SK-N-SH treated with all-trans-retinoic acid at 6 μM for 48 hours (cell line): ENCODE measurements at regions not wholly inside any gene's neighbourhood (a gene's known extent, or its start where the extent isn't known, plus 50 kb on each side); places are given as distances from the start of the nearest gene placed in this dataset.

ENCODE experiments used
- ATAC-seq: fragments of 200-7000 bp; cut with Tn5 transposase; 3 replicates; pipeline ENCODE4 v1.9.1; 2020; ENCODE audit warnings: mild to moderate bottlenecking, moderate library complexity
- ARNTL ChIP-seq: fragments of 450-650 bp; formaldehyde crosslinking; IDR thresholded peaks from 2 replicates; pipeline ENCODE4 v1.5.0; 2020; ENCODE audit warnings: low read depth, mild to moderate bottlenecking, moderate library complexity, borderline replicate concordance
- CREB5 ChIP-seq: fragments of 250-450 bp; sonication (Bioruptor Pico); IDR thresholded peaks from 2 replicates; pipeline ENCODE4 v1.5.1; 2020; ENCODE audit warnings: low read depth, mild to moderate bottlenecking, moderate library complexity
- CSDC2 ChIP-seq: fragments of 250-450 bp; sonication (Bioruptor Pico); IDR thresholded peaks from 2 replicates; pipeline ENCODE4 v1.5.0; 2020; ENCODE audit warnings: mild to moderate bottlenecking, moderate library complexity
- CSRNP3 ChIP-seq: fragments of 250-450 bp; sonication (Bioruptor Pico); IDR thresholded peaks from 2 replicates; pipeline ENCODE4 v1.5.1; 2021; ENCODE audit warnings: mild to moderate bottlenecking, moderate library complexity
- ESRRG ChIP-seq: fragments of 250-450 bp; sonication (Bioruptor Pico); IDR thresholded peaks from 2 replicates; pipeline ENCODE4 v1.6.1; 2021; ENCODE audit warnings: mild to moderate bottlenecking
- ISL1 ChIP-seq: fragments of 250-450 bp; sonication (Bioruptor Pico); IDR thresholded peaks from 2 replicates; pipeline ENCODE4 v2.1.2; 2022; ENCODE audit warnings: mild to moderate bottlenecking, moderate library complexity
- PATZ1 ChIP-seq: fragments of 250-450 bp; sonication (Bioruptor Pico); IDR thresholded peaks from 2 replicates; pipeline ENCODE4 v1.8.0; 2020; ENCODE audit warnings: mild to moderate bottlenecking, moderate library complexity, borderline replicate concordance
- POU6F1 ChIP-seq: fragments of 250-450 bp; sonication (Bioruptor Pico); IDR thresholded peaks from 2 replicates; pipeline ENCODE4 v1.8.0; 2021; ENCODE audit warnings: low read depth, mild to moderate bottlenecking, moderate library complexity, borderline replicate concordance
- PPARA ChIP-seq: fragments of 250-450 bp; sonication (Bioruptor Pico); IDR thresholded peaks from 2 replicates; pipeline ENCODE4 v1.5.0; 2020; ENCODE audit warnings: mild to moderate bottlenecking, borderline replicate concordance
- RARB ChIP-seq: fragments of 250-450 bp; sonication (Bioruptor Pico); IDR thresholded peaks from 2 replicates; pipeline ENCODE4 v1.8.0; 2021; ENCODE audit warnings: mild to moderate bottlenecking, moderate library complexity
- SNAI2 ChIP-seq: fragments of 250-450 bp; sonication (Bioruptor Pico); IDR thresholded peaks from 2 replicates; pipeline ENCODE4 v1.5.0; 2020; ENCODE audit warnings: mild to moderate bottlenecking, moderate library complexity
- TCF4 ChIP-seq: fragments of 250-450 bp; sonication (Bioruptor Pico); IDR thresholded peaks from 2 replicates; pipeline ENCODE4 v1.8.0; 2021; ENCODE audit warnings: mild to moderate bottlenecking, moderate library complexity, borderline replicate concordance
- TOX ChIP-seq: fragments of 250-450 bp; sonication (Bioruptor Pico); IDR thresholded peaks from 2 replicates; pipeline ENCODE4 v1.8.0; 2021; ENCODE audit warnings: mild to moderate bottlenecking, moderate library complexity, borderline replicate concordance
- TSHZ2 ChIP-seq: fragments of 250-450 bp; sonication (Bioruptor Pico); IDR thresholded peaks from 2 replicates; pipeline ENCODE4 v1.5.0; 2020; ENCODE audit warnings: mild to moderate bottlenecking, moderate library complexity
- ZC3H10 ChIP-seq: fragments of 250-450 bp; sonication (Bioruptor Pico); IDR thresholded peaks from 2 replicates; pipeline ENCODE4 v1.5.1; 2021; ENCODE audit warnings: mild to moderate bottlenecking, moderate library complexity
- ZFP3 ChIP-seq: fragments of 250-450 bp; sonication (Bioruptor Pico); IDR thresholded peaks from 2 replicates; pipeline ENCODE4 v1.5.0; 2020; ENCODE audit warnings: mild to moderate bottlenecking, moderate library complexity
- ZFP30 ChIP-seq: fragments of 450-650 bp; formaldehyde crosslinking; IDR thresholded peaks from 2 replicates; pipeline ENCODE4 v1.5.0; 2022; ENCODE audit warnings: mild to moderate bottlenecking, moderate library complexity
- ZNF565 ChIP-seq: fragments of 450-650 bp; formaldehyde crosslinking; conservative IDR thresholded peaks from 2 replicates; pipeline ENCODE4 v1.5.0; 2020; ENCODE audit warnings: low read depth, mild to moderate bottlenecking, moderate library complexity
- ZNF70 ChIP-seq: fragments of 450-650 bp; formaldehyde crosslinking; IDR thresholded peaks from 2 replicates; pipeline ENCODE4 v1.5.0; 2020; ENCODE audit warnings: mild to moderate bottlenecking, moderate library complexity
- ZNF8 ChIP-seq: fragments of 450-650 bp; formaldehyde crosslinking; IDR thresholded peaks from 2 replicates; pipeline ENCODE4 v1.5.0; 2020; ENCODE audit warnings: mild to moderate bottlenecking, moderate library complexity

- TF ChIP-seq POU6F1 (CRISPR knock-in tag): no peak
- no peak for TF ChIP-seq ZFP30
- no peak for TF ChIP-seq ZNF565
- no peak for TF ChIP-seq TCF4 (CRISPR knock-in tag)
- no peak for TF ChIP-seq TSHZ2 (CRISPR knock-in tag)
- no peak for TF ChIP-seq CREB5 (CRISPR knock-in tag)
- no peak for TF ChIP-seq ISL1
- no peak for TF ChIP-seq ARNTL (CRISPR knock-in tag)
- no peak for TF ChIP-seq ZC3H10
- TF ChIP-seq RARB (CRISPR knock-in tag): no peak
- TF ChIP-seq ZNF8 (CRISPR knock-in tag): no peak
- no peak for TF ChIP-seq CSDC2 (CRISPR knock-in tag)
- ATAC-seq: no peak
These were observed 498.4 kb upstream of the USP24 start for GRCh38 chr1:55713516-55713915.

- TF ChIP-seq SNAI2 (no peak), CSRNP3 (CRISPR knock-in tag) (no peak), TOX (no peak), ZFP30 (no peak), ZNF70 (CRISPR knock-in tag) (no peak), TCF4 (CRISPR knock-in tag) (no peak), ZFP3 (CRISPR knock-in tag) (no peak), CSDC2 (CRISPR knock-in tag) (no peak), RARB (CRISPR knock-in tag) (no peak)
- no peak for ATAC-seq
These were observed 497.0 kb upstream of the USP24 start for GRCh38 chr1:55712148-55712547.

GRCh38 chr1:55708781-55709180 is 493.6 kb upstream of the USP24 start:
- ATAC-seq: no peak
- no peak for TF ChIP-seq ESRRG
- TF ChIP-seq ZC3H10: no peak

GRCh38 chr1:55707846-55708245 is 492.7 kb upstream of the USP24 start:
- TF ChIP-seq ZNF70 (CRISPR knock-in tag) (no peak), ISL1 (no peak), ZNF8 (CRISPR knock-in tag) (no peak), CSDC2 (CRISPR knock-in tag) (no peak)
- no peak for ATAC-seq

- ATAC-seq: no peak
- no peak for TF ChIP-seq ZFP30
- TF ChIP-seq, all 23 proteins: peak for 0
These were observed 492.0 kb upstream of the USP24 start for GRCh38 chr1:55707196-55707595.

- no peak for ATAC-seq
These were observed 491.2 kb upstream of the USP24 start for GRCh38 chr1:55706397-55706796.

More at GRCh38 chr1:55706397-55706796, 491.2 kb upstream of the USP24 start:
- TF ChIP-seq CSDC2 (CRISPR knock-in tag) (no peak), TCF4 (CRISPR knock-in tag) (no peak), RARB (CRISPR knock-in tag) (no peak), CSRNP3 (CRISPR knock-in tag) (no peak), SNAI2 (no peak), ZC3H10 (no peak), ZFP30 (no peak), ZNF8 (CRISPR knock-in tag) (no peak), PPARA (CRISPR knock-in tag) (no peak), ESRRG (no peak), ISL1 (no peak), POU6F1 (CRISPR knock-in tag) (no peak), PATZ1 (CRISPR knock-in tag) (no peak)
